Fibroblast of upper back skin (primary cell): ENCODE measurements at regions not wholly inside any gene's neighbourhood (a gene's known extent, or its start where the extent isn't known, plus 50 kb on each side); places are given as distances from the start of the nearest gene placed in this dataset.

ENCODE experiments used
- DNase-seq: peaks from one replicate; pipeline ENCODE4 v3.0.0-alpha.2; 2013

DNA sequence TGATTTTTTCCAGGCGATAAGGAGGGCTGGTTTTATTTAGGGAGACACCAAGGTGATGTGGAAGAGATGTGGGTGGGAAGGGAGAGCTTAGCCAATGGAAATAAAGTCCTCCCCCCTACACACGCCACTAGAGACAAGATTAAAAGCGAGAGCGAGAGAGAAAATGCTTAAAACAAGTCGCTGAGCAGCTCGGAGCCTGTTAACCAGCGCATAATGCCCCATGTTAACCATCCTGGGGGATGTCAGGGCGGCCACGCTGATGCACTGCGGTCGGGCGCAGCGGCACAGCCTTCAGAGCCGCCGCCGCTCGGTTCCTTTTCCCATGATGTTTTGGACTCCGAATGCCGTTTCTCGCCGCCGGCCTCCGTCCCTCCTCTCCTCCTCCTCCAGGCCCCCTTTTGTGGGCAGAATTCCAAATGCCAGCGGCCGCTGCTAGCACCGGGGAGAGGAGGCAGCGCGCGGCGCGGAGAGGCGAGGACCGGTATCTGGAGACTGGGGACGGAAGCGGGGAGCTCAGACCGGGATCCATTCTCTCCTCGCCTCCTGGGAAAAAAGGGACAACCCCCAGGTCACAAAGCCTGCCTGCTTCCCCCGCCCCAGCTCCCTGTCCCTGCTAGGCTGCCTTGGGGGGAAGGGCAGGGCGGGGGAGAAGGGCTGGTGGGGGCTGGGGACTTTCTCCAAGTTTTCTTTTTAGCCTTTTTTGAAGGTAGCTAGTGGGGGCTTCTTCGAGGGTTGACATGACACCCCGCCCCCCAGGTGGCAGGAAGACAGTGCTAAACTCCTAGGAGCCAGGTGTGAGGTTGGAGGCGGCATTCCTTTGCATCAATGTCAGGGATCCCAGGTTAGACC lies 98.1 kb upstream of the CCL2 start:
- no peak for DNase-seq

DNA sequence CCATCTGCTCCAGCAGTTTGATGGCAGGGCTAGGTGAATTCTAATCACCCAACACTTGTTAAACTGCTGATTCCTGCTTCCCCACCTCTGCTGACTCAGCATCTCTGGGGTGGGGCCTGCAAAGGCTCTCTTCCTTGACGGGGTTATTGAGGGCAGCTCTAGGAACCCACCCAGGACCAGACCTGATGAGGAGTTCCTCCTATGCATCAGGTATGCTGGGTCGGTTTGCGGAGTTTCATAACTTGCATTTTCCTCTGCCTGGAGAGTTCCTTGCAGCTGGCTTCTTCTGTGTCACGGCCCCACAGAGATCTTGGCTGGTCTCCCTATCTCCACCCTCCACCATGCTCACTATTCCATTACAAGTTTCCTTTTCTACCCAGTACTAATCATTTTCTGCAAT lies 93.4 kb upstream of the CCL2 start:
- no peak for DNase-seq

DNA sequence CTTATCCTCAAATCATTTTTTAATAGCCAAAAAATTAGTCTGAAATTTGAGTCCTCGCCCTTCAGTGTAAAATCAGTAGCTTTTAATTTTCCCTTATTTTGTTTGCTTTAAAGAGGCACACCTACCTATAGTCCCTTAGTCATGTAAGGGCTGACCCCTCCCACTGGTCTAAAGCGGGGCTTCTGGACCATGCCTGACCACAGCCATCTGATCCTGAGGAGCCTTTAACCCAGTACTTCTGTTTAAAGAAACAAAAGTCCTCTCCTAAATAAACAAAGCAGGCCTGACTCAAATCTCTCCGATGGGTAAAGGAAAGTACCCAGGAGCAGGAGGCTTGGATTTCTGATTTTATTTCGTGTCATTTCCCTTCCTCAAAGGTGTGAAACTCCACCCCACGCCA lies 92.0 kb upstream of the CCL2 start:
- DNase-seq: no peak

- peak; percentile 9 for DNase-seq
These were observed 91.4 kb upstream of the CCL2 start for GRCh38 chr17:34163646-34164045.

DNA sequence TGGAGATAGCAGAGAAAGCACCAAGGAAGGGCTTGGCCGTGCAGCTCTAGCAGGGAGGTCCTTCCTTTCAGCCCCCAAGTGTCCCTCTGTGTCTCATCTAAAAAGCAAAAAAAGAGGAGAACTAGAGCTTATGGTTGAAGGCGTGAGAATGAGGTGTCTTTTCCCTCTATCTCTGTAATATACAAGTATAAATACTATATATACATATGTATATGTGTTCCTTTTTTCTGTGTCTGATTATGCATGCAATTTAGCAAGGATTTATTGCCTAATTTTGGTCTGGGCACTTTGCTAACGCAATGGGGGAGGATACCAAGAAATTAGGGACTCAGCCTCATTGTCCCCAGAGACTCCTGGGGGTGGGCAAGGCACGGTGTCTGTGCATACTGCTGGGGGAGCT lies 90.2 kb upstream of the CCL2 start:
- no peak for DNase-seq

- no peak for DNase-seq
These were observed 88.7 kb upstream of the CCL2 start for GRCh38 chr17:34166352-34166751.

DNA sequence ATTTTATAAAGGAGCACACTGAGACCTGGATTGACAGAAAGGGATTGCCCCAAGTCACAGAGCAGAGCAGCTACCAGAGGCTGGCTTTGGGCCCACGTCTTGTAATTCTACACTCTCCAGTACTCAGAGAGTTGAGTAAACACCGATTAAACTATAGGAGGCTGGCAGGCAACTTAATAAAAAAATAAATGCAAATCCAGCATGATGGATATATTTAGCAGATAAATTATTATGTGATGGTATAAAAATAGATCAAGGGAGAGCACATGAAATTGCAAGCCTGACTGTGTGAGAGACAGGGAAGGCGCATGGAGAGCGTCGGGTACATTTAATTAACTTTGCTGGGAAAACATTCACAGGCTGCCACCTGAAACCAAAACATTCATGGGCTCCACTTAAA lies 87.7 kb upstream of the CCL2 start:
- DNase-seq: no peak

DNA sequence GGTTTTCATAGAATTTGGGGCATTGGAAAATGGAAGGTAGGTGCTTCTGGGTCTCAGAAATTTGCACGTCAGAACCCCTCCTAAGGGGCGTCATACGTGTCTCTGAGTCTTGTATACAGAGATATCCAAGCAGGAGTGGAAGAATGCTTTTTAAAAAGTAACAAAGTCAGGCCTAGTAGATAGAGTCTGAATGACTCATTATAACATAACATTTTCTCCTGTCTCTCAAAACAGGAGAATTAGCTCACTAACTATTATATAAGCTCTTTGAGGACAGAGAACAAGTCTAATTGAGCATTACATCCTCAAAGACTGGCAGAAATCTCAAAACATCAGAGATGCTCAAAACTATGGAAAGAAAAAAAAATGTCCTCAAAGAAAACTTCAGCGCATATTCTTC lies 86.1 kb upstream of the CCL2 start:
- no peak for DNase-seq

DNA sequence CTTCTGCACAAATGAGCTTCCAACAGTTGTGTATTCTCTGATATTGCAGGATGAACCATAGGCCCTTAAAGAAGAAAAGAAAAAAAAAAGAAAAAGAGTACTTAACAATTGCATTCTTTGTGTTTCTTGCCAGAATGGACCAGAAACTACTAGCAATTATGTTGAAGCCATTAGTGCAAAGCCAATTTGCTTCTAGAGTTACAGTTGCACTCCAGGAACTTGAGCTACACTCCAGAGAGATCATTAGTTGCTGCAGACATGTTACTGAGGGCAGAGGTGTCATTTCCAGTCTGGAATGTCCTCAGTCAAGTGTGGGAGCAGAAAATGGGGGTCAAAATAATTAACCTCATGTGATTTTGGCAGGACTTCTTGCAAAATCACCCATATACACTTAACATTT lies 85.6 kb upstream of the CCL2 start:
- DNase-seq: no peak

GRCh38 chr17:34171245-34171818 lies 83.8 kb upstream of the CCL2 start:
- DNase-seq: peak; percentile 57

DNA sequence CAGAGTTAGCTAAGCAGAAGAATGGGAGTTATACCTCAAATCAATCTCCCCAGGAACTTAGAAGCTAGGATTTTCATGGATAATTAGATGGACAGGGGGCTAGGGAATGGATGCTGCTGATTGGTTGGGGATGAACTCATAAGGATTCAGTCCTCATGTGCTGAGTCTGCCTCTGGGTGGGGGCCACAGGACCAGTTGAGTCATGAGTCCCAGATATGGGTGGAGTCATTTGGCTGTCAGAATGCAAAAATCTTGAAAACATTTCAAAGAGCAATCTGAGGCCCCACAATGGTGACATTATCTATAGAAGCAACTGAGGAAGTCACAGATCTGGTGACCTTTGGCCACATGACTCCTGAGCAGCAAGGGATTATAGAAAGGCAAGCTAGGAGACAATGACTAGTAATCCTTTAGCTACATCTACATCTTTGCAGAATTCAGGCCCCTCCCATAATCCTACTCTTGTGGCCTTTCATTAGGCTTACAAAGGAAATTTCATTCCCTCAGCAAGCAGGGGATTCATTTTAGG lies 82.6 kb upstream of the CCL2 start:
- no peak for DNase-seq

DNA sequence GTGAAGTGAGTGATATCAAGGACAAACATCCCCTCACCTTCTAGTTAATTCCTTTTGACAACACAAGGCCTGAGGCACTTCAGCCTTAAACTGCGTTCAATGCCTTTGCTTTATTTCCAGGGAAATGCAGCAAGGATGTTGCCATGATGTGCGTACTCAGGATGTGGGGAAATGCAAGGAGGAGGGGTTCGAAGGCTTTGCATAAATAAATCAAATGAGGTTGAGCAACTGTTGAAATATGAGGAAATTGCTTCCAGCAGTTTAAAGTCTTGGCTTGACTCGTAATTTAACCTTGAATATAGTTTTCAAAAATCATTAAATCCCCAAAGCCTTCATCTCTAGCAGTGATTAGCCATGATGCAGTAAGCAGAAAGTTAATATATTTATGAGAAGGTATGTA lies 81.8 kb upstream of the CCL2 start:
- peak; percentile 74 for DNase-seq

- no peak for DNase-seq
These were observed 80.6 kb upstream of the CCL2 start for GRCh38 chr17:34174496-34174895.

- DNase-seq: no peak
These were observed 78.6 kb upstream of the CCL2 start for GRCh38 chr17:34176440-34176839.

GRCh38 chr17:34177642-34178041 lies 77.4 kb upstream of the CCL2 start:
- DNase-seq: peak; percentile 54

DNA sequence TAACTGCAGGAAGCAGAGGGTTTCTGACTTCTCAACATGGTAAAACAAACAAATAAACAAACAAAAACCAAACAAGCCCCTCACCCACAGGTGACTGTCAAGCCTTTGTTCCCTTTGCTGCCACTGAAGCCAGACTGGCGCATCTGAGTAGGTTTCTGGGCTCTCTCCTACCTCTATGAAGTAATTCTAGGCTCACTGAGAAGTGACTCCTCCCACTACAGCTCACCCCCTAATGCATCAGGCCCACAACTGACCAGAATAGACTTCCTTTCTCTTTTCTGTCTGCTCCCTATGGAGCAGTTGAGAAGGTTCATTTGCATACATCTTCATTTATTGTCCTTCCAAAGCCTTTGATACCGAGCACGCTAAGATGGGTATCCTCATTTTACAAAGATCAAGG lies 77.0 kb upstream of the CCL2 start:
- no peak for DNase-seq

DNA sequence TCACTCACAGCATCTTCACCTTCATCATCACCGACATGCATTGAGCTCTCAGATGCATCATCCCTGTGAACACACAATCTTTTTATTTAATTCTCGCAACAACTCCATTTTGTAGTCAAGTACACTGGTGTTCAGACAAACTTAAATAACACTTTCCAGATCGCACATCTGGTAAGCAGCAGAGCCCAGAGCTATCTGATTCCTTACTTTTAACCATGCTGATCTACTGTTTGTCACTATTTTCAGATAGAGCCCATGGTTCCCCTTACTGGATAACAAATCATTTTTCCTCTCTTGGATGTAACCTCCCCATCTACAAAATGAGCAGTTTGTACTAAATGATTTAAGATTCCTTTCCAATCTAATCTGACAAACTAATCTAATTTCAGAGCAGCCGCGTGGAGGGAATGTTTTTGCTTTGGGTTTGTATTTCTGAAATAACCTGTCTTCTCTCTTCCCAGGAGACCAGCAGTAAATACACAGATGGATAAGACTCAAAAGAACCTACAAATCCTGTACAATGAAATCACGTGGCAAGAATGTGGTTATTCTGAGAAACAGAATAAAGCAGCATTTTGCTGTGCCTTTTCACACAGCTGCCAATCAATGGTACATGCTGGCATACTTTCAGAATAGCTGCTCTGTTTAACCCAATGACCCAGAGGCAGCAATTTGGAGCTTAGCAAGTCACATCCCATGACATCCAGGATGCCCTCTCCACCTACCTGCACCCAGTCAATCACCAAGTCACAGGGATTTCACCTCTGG lies 72.9 kb upstream of the CCL2 start:
- no peak for DNase-seq

DNA sequence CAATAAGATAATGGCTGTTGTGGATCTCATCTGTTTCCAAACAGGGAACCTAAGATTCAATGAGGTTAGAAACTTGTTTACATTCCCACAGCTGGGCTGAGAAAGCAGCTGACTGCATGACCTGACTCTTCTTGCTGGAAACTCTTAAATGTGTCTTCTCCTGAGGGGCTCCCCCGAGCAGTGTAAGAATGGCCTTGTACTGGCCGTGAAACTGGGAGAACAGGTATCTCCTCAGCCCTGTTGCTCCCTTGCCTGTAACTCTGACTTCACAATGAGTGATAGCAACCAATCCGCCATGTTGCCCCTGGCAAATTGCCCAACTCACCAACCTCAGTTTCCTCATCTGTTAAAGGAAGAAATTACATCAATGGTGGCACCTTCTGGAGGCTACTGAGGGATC lies 59.1 kb upstream of the CCL2 start:
- DNase-seq: no peak

DNA sequence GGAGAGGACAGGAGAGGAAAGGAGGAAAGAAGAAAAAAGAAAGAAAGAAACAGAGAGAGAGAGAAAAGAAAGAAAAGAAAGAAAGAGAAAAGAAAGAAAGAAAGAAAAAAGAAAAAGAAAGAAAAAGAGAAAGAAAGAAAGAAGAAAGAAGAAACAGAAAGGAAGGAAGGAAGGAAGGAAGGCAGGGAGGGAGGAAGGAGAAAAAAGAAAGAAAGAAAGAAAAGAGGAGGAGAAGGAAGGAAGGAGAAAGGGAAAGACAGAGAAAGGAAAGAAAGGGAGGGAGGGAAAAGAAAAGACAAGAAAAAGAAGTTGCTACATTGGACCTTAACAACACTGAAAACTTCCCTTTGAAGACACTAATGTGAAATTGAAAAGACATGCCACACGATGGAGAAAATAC lies 56.6 kb upstream of the CCL2 start:
- DNase-seq: no peak

DNA sequence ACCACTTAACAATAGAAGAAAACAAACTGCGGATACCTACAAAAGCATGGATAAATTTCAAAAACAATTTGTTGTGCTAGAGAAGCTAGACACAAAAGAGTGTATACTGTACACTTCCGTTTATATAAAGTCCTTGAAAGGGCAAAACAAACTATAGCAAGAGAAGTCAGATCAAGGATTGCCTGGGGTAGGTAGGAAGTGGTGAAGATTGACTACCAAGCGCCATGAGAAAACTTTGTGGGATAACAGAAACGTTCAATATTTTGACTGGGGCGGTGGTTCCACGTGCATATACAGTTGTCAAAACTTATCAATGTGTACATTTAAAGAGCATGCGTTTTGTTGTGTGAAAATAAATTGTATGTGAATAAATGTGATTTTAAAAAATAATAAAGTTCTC lies 55.6 kb upstream of the CCL2 start:
- DNase-seq: no peak

DNA sequence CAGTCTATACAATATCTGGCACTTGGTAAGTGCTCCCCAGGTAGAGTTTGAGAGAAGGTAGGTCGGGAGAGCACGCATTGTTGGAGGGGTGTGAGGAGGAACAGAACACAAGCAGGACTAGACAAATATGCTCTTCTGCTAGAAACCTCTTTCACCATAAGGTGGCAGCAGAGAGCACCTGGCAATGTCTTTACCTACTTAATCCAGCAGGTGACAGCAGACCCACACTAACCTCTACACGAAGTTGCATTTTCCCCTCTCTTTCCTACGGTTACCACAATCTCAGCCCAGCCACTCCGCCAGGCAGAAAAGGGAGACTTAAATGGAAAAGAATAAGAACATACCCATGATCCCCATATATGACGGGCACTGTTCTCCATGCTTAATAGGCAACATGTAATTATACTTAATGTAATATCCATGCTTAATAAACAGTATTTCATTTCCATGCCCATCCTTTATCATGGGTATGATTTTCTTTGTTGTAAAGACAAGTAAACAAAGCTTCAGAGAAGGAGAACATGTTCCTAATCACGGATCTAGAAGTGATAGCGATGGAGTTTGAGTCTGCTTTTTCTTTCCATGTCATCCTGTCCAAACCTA lies 55.1 kb upstream of the CCL2 start:
- peak; percentile 81 for DNase-seq

DNA sequence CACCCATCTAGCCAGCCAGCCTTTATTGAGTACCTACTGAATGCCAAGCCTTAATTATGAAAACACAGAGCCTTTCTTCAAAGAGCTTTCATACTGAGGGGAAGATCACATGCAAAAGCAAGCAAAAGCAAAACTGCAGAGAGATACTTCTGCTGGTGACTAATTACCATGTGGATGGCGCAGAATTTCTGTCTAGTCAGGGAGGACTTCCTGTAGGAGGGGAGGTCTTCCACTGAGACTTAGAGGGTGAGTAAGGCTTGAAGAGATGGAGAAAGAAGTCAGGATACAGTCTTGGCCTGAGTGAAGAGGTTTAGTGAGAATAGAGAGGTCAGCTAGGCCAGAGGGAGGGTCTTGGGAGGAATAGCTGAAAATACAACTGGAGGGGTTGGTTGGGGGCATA lies 53.9 kb upstream of the CCL2 start:
- DNase-seq: no peak

DNA sequence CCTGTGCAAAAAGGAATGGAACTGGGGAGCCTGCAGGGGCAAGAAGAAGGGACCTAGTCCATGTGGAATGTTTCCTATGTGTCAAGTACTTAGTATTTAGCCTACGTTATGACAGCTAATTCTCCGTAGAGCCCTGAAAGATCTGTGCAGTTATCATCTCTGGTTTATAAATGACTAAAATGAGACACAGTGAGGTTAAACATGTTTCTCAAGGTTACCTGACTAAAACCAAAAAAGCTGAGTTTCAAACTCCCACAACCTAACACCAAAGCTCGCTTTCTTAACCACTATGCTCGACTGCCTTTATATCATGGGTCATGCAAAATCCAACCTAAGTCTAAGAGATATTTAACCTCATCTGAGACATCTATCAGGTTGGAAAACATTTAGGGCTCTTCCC lies 53.3 kb upstream of the CCL2 start:
- no peak for DNase-seq
